ENCODE measurements at regions not wholly inside any gene's neighbourhood (a gene's known extent, or its start where the extent isn't known, plus 50 kb on each side); places are given as distances from the start of the nearest gene placed in this dataset.

- TF ChIP-seq SP1 (CRISPR knock-in tag; conservative IDR thresholded peaks at IDR 0.05) (no peak), E2F4 (CRISPR knock-in tag; IDR thresholded peaks at IDR 0.05; ENCODE audit: borderline replicate concordance, low read depth) (no peak)
These were observed 443.6 kb downstream of the PLPP3 start for GRCh38 chr1:56135864-56136147.
